Hematopoietic multipotent progenitor cell treated with erythropoietin and hydrocortisone succinate and interleukin-3 and kit ligand, for 4 days (in vitro differentiated cells): ENCODE measurements at regions not wholly inside any gene's neighbourhood (a gene's known extent, or its start where the extent isn't known, plus 50 kb on each side); places are given as distances from the start of the nearest gene placed in this dataset.

Experiments used
- DNase-seq: peaks from one replicate; pipeline ENCODE4 v3.0.0-alpha.2; 2015

GRCh38 chrX:38890326-38890725, 89.1 kb downstream of the MID1IP1 start:
- no peak for DNase-seq

- no peak for DNase-seq
Observed at GRCh38 chrX:38890963-38891362, 89.7 kb downstream of the MID1IP1 start.

- DNase-seq: no peak
Observed at GRCh38 chrX:38891641-38892413, 90.6 kb downstream of the MID1IP1 start.

DNA sequence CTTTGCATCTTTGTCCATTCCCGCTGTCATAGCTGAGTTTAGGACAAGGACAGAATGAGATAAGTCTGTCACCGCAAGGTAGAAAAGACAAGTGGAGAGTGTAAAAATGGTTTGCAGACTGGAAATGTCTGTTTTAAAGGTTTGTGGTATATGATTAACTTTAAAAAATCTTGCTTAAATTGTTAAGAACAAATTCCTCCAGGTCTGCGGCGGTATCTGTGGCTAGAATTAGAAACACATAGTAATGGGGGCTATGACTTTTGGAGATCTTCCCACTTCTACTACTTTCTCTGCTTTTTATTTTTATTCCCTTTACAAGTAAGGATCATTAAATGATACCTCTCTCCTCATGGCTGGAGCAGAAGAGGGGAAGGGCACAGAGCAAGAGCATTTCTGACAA, 92.2 kb downstream of the MID1IP1 start:
- no peak for DNase-seq

- DNase-seq: no peak
Observed at GRCh38 chrX:38895775-38896174, 94.5 kb downstream of the MID1IP1 start.

DNA sequence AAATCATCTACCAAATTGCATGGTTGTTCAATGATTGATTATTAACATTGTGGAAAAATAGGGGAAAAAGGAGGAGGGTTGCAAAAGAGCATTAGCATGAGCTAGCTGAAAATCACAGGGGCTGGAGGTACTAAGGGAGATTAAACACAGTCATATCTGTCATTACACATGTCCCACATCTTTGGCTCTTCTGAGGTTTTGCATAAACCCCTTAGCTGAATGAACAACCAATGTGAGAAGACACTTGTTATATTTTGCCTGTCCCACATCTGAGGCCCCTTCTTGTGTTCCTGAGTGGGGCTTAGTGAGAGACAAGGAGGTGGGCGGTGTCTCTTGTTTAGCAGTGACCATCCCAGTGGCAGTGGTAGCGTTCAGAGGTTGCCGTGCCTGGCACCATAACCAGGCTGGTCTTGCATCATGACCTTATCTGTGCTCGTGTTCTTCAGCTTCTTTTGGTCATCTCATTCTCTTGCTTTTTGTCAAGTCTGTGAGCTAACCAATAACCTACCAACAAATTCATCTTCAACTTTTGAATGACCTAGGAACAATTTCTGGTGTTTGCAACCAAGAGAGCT, 95.6 kb downstream of the MID1IP1 start:
- no peak for DNase-seq

DNA sequence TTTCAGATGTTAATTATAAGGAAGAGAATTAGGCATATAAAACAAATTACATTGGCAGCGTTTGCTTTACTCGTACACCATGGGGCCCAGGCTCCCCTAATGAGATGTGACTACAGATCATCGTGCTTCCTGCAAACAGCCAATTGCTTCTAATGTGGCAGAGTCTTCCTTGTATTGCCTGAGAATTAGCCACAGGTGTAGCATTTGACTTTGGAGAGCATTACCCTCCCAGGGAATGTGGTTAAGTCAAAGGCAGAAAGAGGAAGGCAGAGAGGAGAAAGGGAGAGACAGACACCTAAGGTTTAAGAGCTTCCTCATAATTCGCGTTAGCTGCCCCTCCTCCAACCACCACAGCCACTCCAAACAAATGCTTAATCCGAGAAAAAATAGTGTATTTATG, 97.0 kb downstream of the MID1IP1 start:
- peak; percentile 47 for DNase-seq

DNA sequence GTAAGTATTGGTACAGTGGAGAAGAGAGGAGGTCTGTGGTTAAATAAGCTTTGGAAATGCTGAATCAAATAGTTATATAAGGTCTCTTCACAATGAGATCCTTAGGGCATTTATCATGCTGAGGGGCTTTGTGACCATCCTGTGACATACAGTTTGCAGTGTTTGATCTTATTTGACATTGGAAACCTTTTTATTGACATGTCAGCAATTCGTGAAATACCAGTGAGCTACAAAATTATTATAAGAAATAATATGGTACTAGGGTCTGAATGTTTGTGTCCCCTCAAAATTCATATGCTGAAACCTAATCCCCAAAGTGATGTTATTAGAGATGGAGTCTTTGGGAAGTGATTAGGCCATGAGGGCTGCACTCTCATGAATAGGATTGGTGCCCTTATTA, 98.4 kb downstream of the MID1IP1 start:
- no peak for DNase-seq

GRCh38 chrX:38900719-38901118, 99.5 kb downstream of the MID1IP1 start:
- no peak for DNase-seq

GRCh38 chrX:38902972-38903492, 101.8 kb downstream of the MID1IP1 start:
- DNase-seq: no peak

- no peak for DNase-seq
Observed at GRCh38 chrX:38916801-38917200, 115.5 kb downstream of the MID1IP1 start.

DNA sequence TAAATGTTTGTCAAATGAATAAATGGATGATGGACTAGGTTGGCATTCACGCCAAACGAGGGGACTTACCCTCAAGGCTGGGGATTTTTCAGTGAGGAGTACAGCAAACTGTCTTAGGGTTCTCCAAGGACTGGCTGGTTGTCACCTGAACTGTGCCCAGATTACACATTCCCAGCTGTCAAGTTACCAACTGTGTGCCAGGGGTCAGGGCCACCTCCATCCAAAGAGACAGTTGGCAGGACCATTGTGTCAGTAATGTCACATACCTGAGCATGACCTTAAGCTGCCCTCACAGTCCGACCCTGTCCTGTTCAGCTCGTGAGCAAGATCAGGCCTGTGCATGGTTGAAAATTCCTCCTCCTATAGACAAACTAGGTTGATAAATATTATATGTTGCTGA, 116.7 kb downstream of the MID1IP1 start:
- no peak for DNase-seq

DNA sequence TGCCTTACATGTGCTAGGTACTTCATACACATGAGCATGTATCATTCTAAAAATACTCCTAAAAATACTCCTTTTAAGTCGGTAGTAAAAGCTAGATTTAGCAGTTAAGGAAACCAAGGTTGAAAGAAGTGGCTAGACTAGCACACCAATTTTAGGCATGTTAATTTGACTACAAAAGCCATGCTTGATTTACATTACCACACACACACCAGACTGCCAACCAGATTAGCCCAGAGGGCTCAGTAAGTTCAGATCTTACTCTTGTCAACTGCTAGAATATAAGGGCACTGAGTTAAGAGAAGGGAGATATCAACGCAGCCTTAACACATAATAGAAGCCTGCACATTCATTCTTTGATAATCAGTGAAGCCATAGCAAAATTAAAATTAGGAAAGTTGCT, 117.9 kb downstream of the MID1IP1 start:
- peak; percentile 6 for DNase-seq

- no peak for DNase-seq
Observed at GRCh38 chrX:38919853-38920528, 118.7 kb downstream of the MID1IP1 start.

GRCh38 chrX:38923451-38923969, 122.3 kb downstream of the MID1IP1 start:
- DNase-seq: no peak

GRCh38 chrX:38927592-38927991, 126.3 kb downstream of the MID1IP1 start:
- DNase-seq: no peak

DNA sequence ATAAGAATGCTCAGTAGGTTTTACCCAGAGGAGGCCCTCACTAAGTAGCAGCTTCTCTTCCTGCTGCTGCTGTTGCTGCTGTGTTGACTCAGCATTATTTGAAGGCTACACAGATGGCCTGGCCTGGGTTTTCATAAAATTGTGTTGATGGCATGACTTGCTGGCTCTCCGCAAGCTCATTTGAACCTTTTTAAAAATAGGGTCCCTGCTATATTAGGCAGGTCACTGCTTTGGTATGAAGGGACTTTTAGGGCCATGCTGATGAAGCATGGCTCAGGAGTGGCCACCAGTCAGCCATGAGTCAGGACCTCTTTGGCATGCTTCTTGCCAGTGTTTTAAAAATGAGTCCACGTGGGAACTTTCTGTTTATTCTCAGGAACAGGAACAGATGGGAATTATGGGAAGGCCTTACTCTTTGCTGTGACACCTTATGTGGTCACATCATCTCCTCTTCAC, 128.7 kb downstream of the MID1IP1 start:
- DNase-seq: peak; percentile 26

GRCh38 chrX:38930474-38930873, 129.2 kb downstream of the MID1IP1 start:
- no peak for DNase-seq

GRCh38 chrX:38935561-38935960, 134.3 kb downstream of the MID1IP1 start:
- no peak for DNase-seq

DNA sequence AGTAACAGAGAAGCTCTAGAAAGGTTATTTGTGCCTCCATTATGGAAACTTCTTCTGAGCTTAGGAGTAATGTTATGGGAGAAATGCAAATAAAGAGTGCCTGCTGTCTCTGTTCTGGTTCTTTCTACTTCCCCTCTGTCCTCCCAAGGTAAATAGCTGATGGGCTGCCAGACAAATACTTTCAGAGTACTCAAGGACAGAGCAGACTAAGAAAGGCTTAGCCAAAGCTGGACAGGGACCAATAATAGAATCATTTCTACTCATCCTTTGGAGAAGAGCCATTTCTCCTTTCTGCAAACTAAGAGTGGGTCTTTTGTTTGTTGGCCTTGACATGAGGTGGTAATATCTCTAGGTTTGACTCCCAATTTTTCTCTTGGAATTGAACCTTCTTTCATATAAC, 136.1 kb downstream of the MID1IP1 start:
- no peak for DNase-seq

GRCh38 chrX:38937926-38938325, 136.7 kb downstream of the MID1IP1 start:
- DNase-seq: no peak

- no peak for DNase-seq
Observed at GRCh38 chrX:38939067-38939466, 137.8 kb downstream of the MID1IP1 start.

DNA sequence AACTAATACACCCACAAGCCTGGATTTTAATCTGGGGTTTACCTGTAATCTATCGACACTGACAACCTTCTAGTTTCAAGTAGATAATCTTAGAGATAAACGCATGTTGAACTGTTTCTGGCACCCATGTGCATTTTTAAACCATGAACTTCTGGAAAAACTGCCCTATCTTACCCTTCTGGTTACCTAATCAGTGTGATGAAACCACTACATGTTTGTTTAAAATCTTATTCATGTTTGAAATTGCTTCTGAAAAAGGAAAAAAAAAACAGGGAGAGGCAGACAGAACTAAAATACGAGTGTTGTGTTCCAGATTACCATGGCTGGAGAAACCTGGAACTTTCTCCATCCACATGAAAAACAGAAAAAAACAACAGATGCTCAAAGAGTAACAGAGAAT, 139.3 kb downstream of the MID1IP1 start:
- DNase-seq: no peak

DNA sequence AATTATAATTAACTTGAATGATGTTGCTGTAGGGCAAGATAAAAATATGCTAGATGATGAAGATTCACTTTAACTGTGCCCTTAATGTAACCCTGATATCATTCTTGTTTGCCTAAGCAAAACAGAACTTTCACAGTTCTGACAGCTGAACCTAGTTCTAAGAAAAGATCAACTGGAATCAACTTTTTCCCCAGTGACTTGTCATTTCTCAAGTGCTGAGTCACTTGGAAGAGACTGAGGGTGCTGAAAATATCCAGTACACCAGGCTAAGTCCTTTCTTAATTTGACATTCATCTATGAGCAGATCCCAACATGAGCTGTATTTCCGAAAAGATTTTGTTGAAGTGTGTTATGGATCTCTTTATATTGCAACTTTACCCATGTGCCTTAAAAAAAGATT, 140.4 kb downstream of the MID1IP1 start:
- DNase-seq: no peak
